Right atrium auricular region (tissue), 2 donors: ENCODE measurements at regions not wholly inside any gene's neighbourhood (a gene's known extent, or its start where the extent isn't known, plus 50 kb on each side); places are given as distances from the start of the nearest gene placed in this dataset.

ENCODE experiments used
- DNase-seq: peaks from one replicate; pipeline ENCODE4 v3.0.0-alpha.2; 2019; ENCODE audit warnings: low spot score
- H3K27ac ChIP-seq, 2 donors: fragments of 200-600 bp; sonication (generic); 1 replicate in 1 of 2; 2 replicates in 1 of 2; pipeline ENCODE4 v1.5.1; 2016 to 2019
- H3K27me3 ChIP-seq, 2 donors: fragments of 200-600 bp; sonication (generic); one replicate each; pipeline versions ENCODE4 v1.5.1 to v1.6.0; 2017 to 2019
- H3K36me3 ChIP-seq: fragments of 200-600 bp; sonication (generic); one replicate; pipeline ENCODE4 v1.5.1; 2016
- H3K4me1 ChIP-seq, 2 donors: fragments of 200-600 bp; sonication (generic); one replicate each; pipeline versions ENCODE4 v1.5.1 to v1.6.0; 2017 to 2019
- H3K4me3 ChIP-seq, 2 donors: fragments of 200-600 bp; sonication (generic); 1 replicate in 1 of 2; 2 replicates in 1 of 2; pipeline ENCODE4 v1.5.1; 2017 to 2019; ENCODE audit warnings: mild to moderate bottlenecking in 1 of 2, moderate library complexity in 1 of 2
- H3K9me3 ChIP-seq, 2 donors: fragments of 200-600 bp; sonication (generic); one replicate each; pipeline ENCODE4 v1.5.1; 2019
- TF ChIP-seq, protein P1 (sequence below), 2 donors: fragments of 200-600 bp; sonication (generic); IDR thresholded peaks; one replicate each; pipeline ENCODE4 v1.5.1; 2019; ENCODE audit warnings: antibody characterized with exemption in 2 of 2

DNA sequence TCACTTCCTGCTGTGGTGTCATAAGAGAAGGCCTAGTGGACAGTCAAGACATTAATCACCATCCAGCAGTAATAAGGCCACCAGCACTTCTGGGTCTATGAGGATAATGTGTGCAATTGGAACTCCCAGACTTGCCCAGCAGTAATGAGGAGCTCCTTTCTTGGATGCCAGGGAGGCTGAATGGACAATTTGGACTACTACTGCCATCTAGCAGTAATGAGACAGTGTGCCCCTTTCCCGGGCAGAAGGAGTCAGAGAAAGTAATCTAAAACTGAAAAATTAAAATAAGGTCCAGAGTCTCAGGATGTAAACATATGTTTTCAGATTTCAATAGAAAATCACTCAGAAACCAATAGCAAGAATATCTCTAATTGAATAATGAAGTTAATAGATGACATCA lies 400.4 kb downstream of the CDC14C start:
- H3K9me3 ChIP-seq, result no peaks in the 10 kb centered on the region
- TF ChIP-seq, protein P1, sequence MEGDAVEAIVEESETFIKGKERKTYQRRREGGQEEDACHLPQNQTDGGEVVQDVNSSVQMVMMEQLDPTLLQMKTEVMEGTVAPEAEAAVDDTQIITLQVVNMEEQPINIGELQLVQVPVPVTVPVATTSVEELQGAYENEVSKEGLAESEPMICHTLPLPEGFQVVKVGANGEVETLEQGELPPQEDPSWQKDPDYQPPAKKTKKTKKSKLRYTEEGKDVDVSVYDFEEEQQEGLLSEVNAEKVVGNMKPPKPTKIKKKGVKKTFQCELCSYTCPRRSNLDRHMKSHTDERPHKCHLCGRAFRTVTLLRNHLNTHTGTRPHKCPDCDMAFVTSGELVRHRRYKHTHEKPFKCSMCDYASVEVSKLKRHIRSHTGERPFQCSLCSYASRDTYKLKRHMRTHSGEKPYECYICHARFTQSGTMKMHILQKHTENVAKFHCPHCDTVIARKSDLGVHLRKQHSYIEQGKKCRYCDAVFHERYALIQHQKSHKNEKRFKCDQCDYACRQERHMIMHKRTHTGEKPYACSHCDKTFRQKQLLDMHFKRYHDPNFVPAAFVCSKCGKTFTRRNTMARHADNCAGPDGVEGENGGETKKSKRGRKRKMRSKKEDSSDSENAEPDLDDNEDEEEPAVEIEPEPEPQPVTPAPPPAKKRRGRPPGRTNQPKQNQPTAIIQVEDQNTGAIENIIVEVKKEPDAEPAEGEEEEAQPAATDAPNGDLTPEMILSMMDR (IDR thresholded peaks at IDR 0.05), result no peak
- no peaks in the 10 kb centered on the region for H3K27me3 ChIP-seq
- H3K4me3 ChIP-seq, result no peak overlapping the region
- H3K4me1 ChIP-seq, result no peaks in the 10 kb centered on the region
- H3K27ac ChIP-seq, result no peak overlapping the region
- DNase-seq, result no peak
- no peaks in the 10 kb centered on the region for H3K36me3 ChIP-seq

DNA sequence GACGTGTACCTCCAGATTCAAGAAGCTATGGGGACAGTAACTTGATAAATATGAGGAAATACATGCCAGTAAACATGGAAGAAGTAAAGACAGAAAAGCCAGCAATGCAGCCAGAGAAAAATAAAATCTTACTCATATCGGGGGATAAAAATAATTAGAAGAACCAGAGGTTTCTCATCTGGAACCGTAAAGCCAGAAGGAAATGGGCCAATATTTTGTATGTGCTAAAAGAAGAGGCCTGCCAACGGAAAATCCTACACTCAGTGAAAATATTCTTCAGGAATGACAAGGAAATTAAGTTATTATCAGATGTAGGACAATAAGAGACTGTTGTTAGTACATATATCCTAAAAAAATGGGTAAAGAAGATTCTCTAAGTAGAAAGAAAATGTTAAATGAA lies 401.2 kb downstream of the CDC14C start:
- TF ChIP-seq, protein P1 (IDR thresholded peaks at IDR 0.05), result no peak
- Histone ChIP-seq H3K27me3 (no peaks in the 10 kb centered on the region), H3K27ac (no peak overlapping the region), H3K9me3 (no peaks in the 10 kb centered on the region), H3K4me3 (no peak overlapping the region), H3K4me1 (no peaks in the 10 kb centered on the region), H3K36me3 (no peaks in the 10 kb centered on the region)
- no peak for DNase-seq

GRCh38 chr7:49327155-49327554 lies 402.8 kb downstream of the CDC14C start:
- TF ChIP-seq, protein P1 (IDR thresholded peaks at IDR 0.05), result no peak
- Histone ChIP-seq H3K9me3 (no peaks in the 10 kb centered on the region), H3K4me3 (no peak overlapping the region), H3K4me1 (no peaks in the 10 kb centered on the region), H3K27ac (no peak overlapping the region), H3K27me3 (no peaks in the 10 kb centered on the region), H3K36me3 (no peaks in the 10 kb centered on the region)
- no peak for DNase-seq

- TF ChIP-seq, protein P1 (IDR thresholded peaks at IDR 0.05), result no peak
- no peaks in the 10 kb centered on the region for H3K9me3 ChIP-seq
- H3K27ac ChIP-seq, result no peak overlapping the region
- no peaks in the 10 kb centered on the region for H3K4me1 ChIP-seq
- H3K27me3 ChIP-seq, result no peaks in the 10 kb centered on the region
- no peak overlapping the region for H3K4me3 ChIP-seq
- H3K36me3 ChIP-seq, result no peaks in the 10 kb centered on the region
- no peak for DNase-seq
These were observed 409.0 kb downstream of the CDC14C start for GRCh38 chr7:49333180-49333881.

DNA sequence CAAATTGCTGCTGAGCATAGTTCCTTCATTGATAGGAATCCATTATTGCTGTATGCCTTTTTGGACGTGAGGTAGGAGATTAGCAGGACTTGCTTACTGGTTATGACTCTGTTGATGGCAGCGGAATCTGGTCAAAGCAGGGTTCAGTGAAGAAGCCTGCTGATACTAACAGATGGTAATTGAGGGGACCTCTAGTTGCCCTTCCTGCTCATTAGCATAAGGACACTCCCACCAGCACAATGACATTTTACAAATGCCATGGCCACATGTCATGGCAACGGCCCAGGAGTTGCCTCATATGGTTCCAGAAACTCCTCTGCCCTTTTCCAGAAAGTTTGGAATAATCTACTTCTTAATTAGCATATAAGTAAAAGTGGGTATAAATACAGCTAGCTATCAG lies 417.5 kb downstream of the CDC14C start:
- no peaks in the 10 kb centered on the region for H3K9me3 ChIP-seq
- DNase-seq, result no peak
- TF ChIP-seq, protein P1 (IDR thresholded peaks at IDR 0.05), result no peak
- H3K36me3 ChIP-seq, result no peaks in the 10 kb centered on the region
- no peak overlapping the region for H3K27ac ChIP-seq
- no peaks in the 10 kb centered on the region for H3K27me3 ChIP-seq
- H3K4me3 ChIP-seq, result no peak overlapping the region
- no peaks in the 10 kb centered on the region for H3K4me1 ChIP-seq

DNA sequence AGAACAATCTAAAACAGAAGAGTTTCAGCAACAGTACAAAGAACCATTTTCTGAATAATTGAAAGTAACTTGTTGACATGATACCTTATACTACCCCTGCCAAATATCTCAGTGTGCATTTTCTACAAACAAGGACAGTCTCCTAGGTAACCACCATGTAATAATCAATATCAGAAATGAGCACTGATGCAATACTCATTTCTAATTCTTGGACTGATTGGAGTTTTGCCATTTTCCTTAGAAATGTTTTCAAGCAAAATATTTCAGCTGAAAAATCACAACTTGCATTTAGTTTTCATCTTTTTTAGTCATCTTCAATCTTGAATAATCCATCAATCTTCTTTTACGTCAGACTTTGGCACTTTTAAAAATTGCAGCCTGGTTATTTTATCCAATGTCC lies 420.2 kb downstream of the CDC14C start:
- no peaks in the 10 kb centered on the region for H3K9me3 ChIP-seq
- H3K27ac ChIP-seq, result no peak overlapping the region
- no peak overlapping the region for H3K4me3 ChIP-seq
- no peak for DNase-seq
- H3K27me3 ChIP-seq, result no peaks in the 10 kb centered on the region
- no peaks in the 10 kb centered on the region for H3K4me1 ChIP-seq
- TF ChIP-seq, protein P1 (IDR thresholded peaks at IDR 0.05), result no peak
- no peaks in the 10 kb centered on the region for H3K36me3 ChIP-seq
